Ovary (tissue), 3 donors: ENCODE measurements at regions not wholly inside any gene's neighbourhood (a gene's known extent, or its start where the extent isn't known, plus 50 kb on each side); places are given as distances from the start of the nearest gene placed in this dataset.

Experiments
- CTCF ChIP-seq, 3 donors: fragments of 450-650 bp in 2 of 3; fragments of 200-600 bp in 1 of 3; IDR thresholded peaks; one replicate each; pipeline versions ENCODE4 v1.5.1 to v1.8.0; 2016 to 2022; ENCODE audit warnings: antibody characterized with exemption in 3 of 3, mild to moderate bottlenecking in 1 of 3
- POLR2A ChIP-seq: fragments of 450-650 bp; IDR thresholded peaks from one replicate; pipeline ENCODE4 v1.6.1; 2017; ENCODE audit warnings: antibody characterized with exemption, mild to moderate bottlenecking, moderate library complexity
- donor health status: DM: no; HTN: no; CAD: no.

- TF ChIP-seq CTCF (IDR thresholded peaks at IDR 0.05) (no peak), POLR2A (no peak)
Observed at GRCh38 chr7:46853451-46853850, 728.5 kb downstream of the TNS3 start.
